ENCODE measurements at regions not wholly inside any gene's neighbourhood (a gene's known extent, or its start where the extent isn't known, plus 50 kb on each side); places are given as distances from the start of the nearest gene placed in this dataset.

- Histone ChIP-seq H3K9me3 (no peaks in the 10 kb centered on the region), H3K36me3 (no peaks in the 10 kb centered on the region), H3K4me3 (no peak overlapping the region), H3K27me3 (no peaks in the 10 kb centered on the region), H3K4me1 (no peaks in the 10 kb centered on the region), H3K27ac (no peak overlapping the region)
- no peak for DNase-seq
- TF ChIP-seq, protein P1, sequence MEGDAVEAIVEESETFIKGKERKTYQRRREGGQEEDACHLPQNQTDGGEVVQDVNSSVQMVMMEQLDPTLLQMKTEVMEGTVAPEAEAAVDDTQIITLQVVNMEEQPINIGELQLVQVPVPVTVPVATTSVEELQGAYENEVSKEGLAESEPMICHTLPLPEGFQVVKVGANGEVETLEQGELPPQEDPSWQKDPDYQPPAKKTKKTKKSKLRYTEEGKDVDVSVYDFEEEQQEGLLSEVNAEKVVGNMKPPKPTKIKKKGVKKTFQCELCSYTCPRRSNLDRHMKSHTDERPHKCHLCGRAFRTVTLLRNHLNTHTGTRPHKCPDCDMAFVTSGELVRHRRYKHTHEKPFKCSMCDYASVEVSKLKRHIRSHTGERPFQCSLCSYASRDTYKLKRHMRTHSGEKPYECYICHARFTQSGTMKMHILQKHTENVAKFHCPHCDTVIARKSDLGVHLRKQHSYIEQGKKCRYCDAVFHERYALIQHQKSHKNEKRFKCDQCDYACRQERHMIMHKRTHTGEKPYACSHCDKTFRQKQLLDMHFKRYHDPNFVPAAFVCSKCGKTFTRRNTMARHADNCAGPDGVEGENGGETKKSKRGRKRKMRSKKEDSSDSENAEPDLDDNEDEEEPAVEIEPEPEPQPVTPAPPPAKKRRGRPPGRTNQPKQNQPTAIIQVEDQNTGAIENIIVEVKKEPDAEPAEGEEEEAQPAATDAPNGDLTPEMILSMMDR (IDR thresholded peaks at IDR 0.05) = no peak
- intact Hi-C loops (cut with DNase I; ENCODE audit: low total_unique reads) = no loop called here
Measured at GRCh38 chr7:13028825-13029099, 341.3 kb downstream of the ARL4A start.

- Histone ChIP-seq H3K4me1 (no peaks in the 10 kb centered on the region), H3K36me3 (no peaks in the 10 kb centered on the region)
- intact Hi-C loops (cut with DNase I; ENCODE audit: low total_unique reads) = no loop called here
Measured at GRCh38 chr7:13031468-13031867, 344.0 kb downstream of the ARL4A start.

DNA sequence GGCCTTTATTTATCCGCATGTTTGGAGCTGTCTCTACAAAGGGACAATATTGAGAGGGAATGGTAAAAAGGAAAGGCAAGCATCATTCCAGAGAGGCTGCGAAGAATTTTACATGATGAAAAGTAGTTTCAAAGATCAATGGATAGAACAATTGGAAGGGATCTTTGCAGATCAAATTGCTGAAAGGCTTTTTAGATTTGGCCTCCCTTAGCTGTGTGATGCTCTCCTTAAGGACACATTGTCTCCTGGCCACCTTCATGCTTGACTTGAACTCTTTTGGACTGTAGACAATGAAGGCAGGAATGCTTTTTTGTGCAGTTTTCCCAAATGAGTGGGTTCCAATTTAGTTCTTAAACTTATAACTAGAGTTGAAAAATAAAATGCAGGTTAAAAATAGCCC, 344.7 kb downstream of the ARL4A start:
- Histone ChIP-seq H3K4me3 (no peak overlapping the region), H3K27ac (no peak overlapping the region), H3K27me3 (no peaks in the 10 kb centered on the region), H3K9me3 (no peaks in the 10 kb centered on the region), H3K4me1 (no peaks in the 10 kb centered on the region), H3K36me3 (no peaks in the 10 kb centered on the region)
- no peak for DNase-seq
- TF ChIP-seq, protein P1 (IDR thresholded peaks at IDR 0.05) = no peak
- intact Hi-C loops (cut with DNase I; ENCODE audit: low total_unique reads) = no loop called here

More at GRCh38 chr7:13031468-13031867, 344.0 kb downstream of the ARL4A start:
- no peaks in the 10 kb centered on the region for H3K9me3 ChIP-seq
- no peak overlapping the region for H3K4me3 ChIP-seq
- no peaks in the 10 kb centered on the region for H3K27me3 ChIP-seq
- DNase-seq = no peak
- no peak overlapping the region for H3K27ac ChIP-seq
- TF ChIP-seq, protein P1 (IDR thresholded peaks at IDR 0.05) = no peak

- Histone ChIP-seq H3K27me3 (no peaks in the 10 kb centered on the region), H3K4me3 (no peak overlapping the region), H3K27ac (no peak overlapping the region), H3K4me1 (no peaks in the 10 kb centered on the region), H3K9me3 (no peaks in the 10 kb centered on the region), H3K36me3 (no peaks in the 10 kb centered on the region)
- TF ChIP-seq, protein P1 (IDR thresholded peaks at IDR 0.05) = no peak
- no peak for DNase-seq
- intact Hi-C loops (cut with DNase I; ENCODE audit: low total_unique reads) = no loop called here
Measured at GRCh38 chr7:13032576-13032975, 345.1 kb downstream of the ARL4A start.

GRCh38 chr7:13034693-13035092, 347.3 kb downstream of the ARL4A start:
- TF ChIP-seq, protein P1 (IDR thresholded peaks at IDR 0.05) = no peak
- Histone ChIP-seq H3K27me3 (no peaks in the 10 kb centered on the region), H3K4me3 (no peak overlapping the region), H3K9me3 (no peaks in the 10 kb centered on the region), H3K27ac (no peak overlapping the region), H3K36me3 (no peaks in the 10 kb centered on the region), H3K4me1 (no peaks in the 10 kb centered on the region)
- no peak for DNase-seq
- intact Hi-C loops (cut with DNase I; ENCODE audit: low total_unique reads) = no loop called here

- H3K27me3 ChIP-seq = no peaks in the 10 kb centered on the region
- no peaks in the 10 kb centered on the region for H3K36me3 ChIP-seq
- no peak overlapping the region for H3K4me3 ChIP-seq
- no peak overlapping the region for H3K27ac ChIP-seq
- no peak for DNase-seq
- intact Hi-C loops (cut with DNase I; ENCODE audit: low total_unique reads) = no loop called here
- H3K9me3 ChIP-seq = no peaks in the 10 kb centered on the region
- TF ChIP-seq, protein P1 (IDR thresholded peaks at IDR 0.05) = no peak
- H3K4me1 ChIP-seq = no peaks in the 10 kb centered on the region
Measured at GRCh38 chr7:13035233-13035632, 347.8 kb downstream of the ARL4A start.
